Left colon (tissue), 2 donors: ENCODE measurements at regions not wholly inside any gene's neighbourhood (a gene's known extent, or its start where the extent isn't known, plus 50 kb on each side); places are given as distances from the start of the nearest gene placed in this dataset.
"Not testable (repeated sequence)": the region's sequence is repeated elsewhere in the genome, so short reads cannot be mapped to it uniquely, and the experiment has no call there.

Source experiments
- ATAC-seq: fragments of 200-7000 bp; cut with Tn5 transposase; one replicate; pipeline ENCODE4 v1.9.1; 2020; ENCODE audit warnings: mild to moderate bottlenecking, moderate library complexity
- DNase-seq, 2 donors: peaks; one replicate each; pipeline ENCODE4 v3.0.0-alpha.2; 2020
- intact Hi-C, 2 donors: fragments of 100-400 bp; cut with DNase I in 1 of 2; cut with micrococcal nuclease in 1 of 2; formaldehyde crosslinking; loops; one replicate each; pipeline versions ENCODE4 v1.11.2 to v1.14.0; 2022; cut with DNase I, micrococcal nuclease
- donor health status: DM: no; HTN: no; CAD: no.
- donor health status: DM: yes; HTN: yes; CAD: no.

- DNase-seq, result no peak
- ATAC-seq, result no peak
- intact Hi-C loops, result no loop called here
Observed at GRCh38 chr3:193909387-193909786, 226.6 kb upstream of the HES1 start.

- DNase-seq, result no peak
- intact Hi-C loops, result no loop called here
- no peak for ATAC-seq
Observed at GRCh38 chr3:193910310-193910709, 225.6 kb upstream of the HES1 start.

- DNase-seq (no peak), ATAC-seq (peak; percentile 63)
- intact Hi-C loops, result no loop called here
Observed at GRCh38 chr3:193910886-193911738, 224.8 kb upstream of the HES1 start.

- DNase-seq (no peak), ATAC-seq (no peak)
- intact Hi-C loops, result no loop called here
Observed at GRCh38 chr3:193911784-193912340, 224.1 kb upstream of the HES1 start.

- ATAC-seq (no peak), DNase-seq (no peak)
- intact Hi-C loops, result no loop called here
Observed at GRCh38 chr3:193912621-193913178, 223.2 kb upstream of the HES1 start.

GRCh38 chr3:193914602-193915001, 221.3 kb upstream of the HES1 start:
- intact Hi-C loops, result no loop called here
- ATAC-seq, result peak; percentile 58
- DNase-seq, result no peak

- intact Hi-C loops, result no loop called here
- DNase-seq (no peak), ATAC-seq (no peak)
Observed at GRCh38 chr3:193915099-193915498, 220.8 kb upstream of the HES1 start.

GRCh38 chr3:193915613-193916012, 220.3 kb upstream of the HES1 start:
- ATAC-seq (no peak), DNase-seq (no peak)
- intact Hi-C loops, result no loop called here

GRCh38 chr3:193917158-193917557, 218.8 kb upstream of the HES1 start:
- ATAC-seq (no peak), DNase-seq (no peak)
- intact Hi-C loops, result no loop called here

- no peak for DNase-seq
- ATAC-seq, result no peak
- intact Hi-C loops, result no loop called here
Observed at GRCh38 chr3:193921465-193921864, 214.5 kb upstream of the HES1 start.

- DNase-seq, result no peak
- intact Hi-C loops, result no loop called here
- no peak for ATAC-seq
Observed at GRCh38 chr3:193922034-193922774, 213.7 kb upstream of the HES1 start.

- intact Hi-C loops, ATAC-seq, DNase-seq: not testable (repeated sequence)
Observed at GRCh38 chr3:193923958-193924357, 212.0 kb upstream of the HES1 start.

GRCh38 chr3:193926071-193926470, 209.9 kb upstream of the HES1 start:
- ATAC-seq, DNase-seq, intact Hi-C loops: not testable (repeated sequence)

GRCh38 chr3:193927413-193928206, 208.3 kb upstream of the HES1 start:
- ATAC-seq, DNase-seq, intact Hi-C loops: not testable (repeated sequence)

- ATAC-seq (peak; percentile 40), DNase-seq (no peak)
- intact Hi-C loops, result no loop called here
Observed at GRCh38 chr3:193928354-193929209, 207.4 kb upstream of the HES1 start.

GRCh38 chr3:193929373-193929772, 206.6 kb upstream of the HES1 start:
- ATAC-seq (no peak), DNase-seq (no peak)
- intact Hi-C loops, result no loop called here

- ATAC-seq (no peak), DNase-seq (no peak)
- intact Hi-C loops, result no loop called here
Observed at GRCh38 chr3:193929921-193930646, 205.9 kb upstream of the HES1 start.
